Thoracic aorta (tissue), 2 donors: ENCODE measurements at regions not wholly inside any gene's neighbourhood (a gene's known extent, or its start where the extent isn't known, plus 50 kb on each side); places are given as distances from the start of the nearest gene placed in this dataset.
"Not testable (repeated sequence)": the region's sequence is repeated elsewhere in the genome, so short reads cannot be mapped to it uniquely, and the experiment has no call there.

Experiments
- ATAC-seq: fragments of 150-250 bp; one replicate; pipeline ENCODE4 v1.8.0; 2017; ENCODE audit warnings: low read depth; ENCODE audit not compliant: insufficient number of reproducible peaks, low FRiP score
- DNase-seq: peaks from one replicate; pipeline ENCODE4 v3.0.0-alpha.2; 2020; ENCODE audit warnings: low spot score
- H3K27ac ChIP-seq, 2 donors: fragments of 200-600 bp; sonication (generic); 1 replicate in 1 of 2; 2 replicates in 1 of 2; pipeline ENCODE4 v1.5.1; 2016; ENCODE audit warnings: mild to moderate bottlenecking in 2 of 2, moderate library complexity in 2 of 2
- H3K27me3 ChIP-seq: fragments of 200-600 bp; sonication (generic); replicated peaks from 2 replicates; pipeline ENCODE4 v1.6.0; 2016; ENCODE audit warnings: mild to moderate bottlenecking; ENCODE audit not compliant: insufficient read depth
- H3K36me3 ChIP-seq: fragments of 200-600 bp; sonication (generic); one replicate; pipeline ENCODE4 v1.5.1; 2016
- H3K4me1 ChIP-seq, 2 donors: fragments of 200-600 bp; sonication (generic); 1 replicate in 1 of 2; 2 replicates in 1 of 2; pipeline versions ENCODE4 v1.5.1 to v1.6.0; 2016; ENCODE audit warnings: low read depth in 2 of 2, mild to moderate bottlenecking in 1 of 2; ENCODE audit not compliant: control insufficient read depth in 1 of 2
- H3K4me3 ChIP-seq: fragments of 200-600 bp; sonication (generic); 2 replicates; pipeline ENCODE4 v1.5.1; 2016; ENCODE audit warnings: mild to moderate bottlenecking
- H3K9me3 ChIP-seq: fragments of 200-600 bp; sonication (generic); 2 replicates; pipeline ENCODE4 v1.5.1; 2016
- CTCF ChIP-seq: fragments of 200-600 bp; sonication (generic); IDR thresholded peaks from one replicate; pipeline ENCODE4 v1.5.1; 2019; ENCODE audit warnings: antibody characterized with exemption

DNA sequence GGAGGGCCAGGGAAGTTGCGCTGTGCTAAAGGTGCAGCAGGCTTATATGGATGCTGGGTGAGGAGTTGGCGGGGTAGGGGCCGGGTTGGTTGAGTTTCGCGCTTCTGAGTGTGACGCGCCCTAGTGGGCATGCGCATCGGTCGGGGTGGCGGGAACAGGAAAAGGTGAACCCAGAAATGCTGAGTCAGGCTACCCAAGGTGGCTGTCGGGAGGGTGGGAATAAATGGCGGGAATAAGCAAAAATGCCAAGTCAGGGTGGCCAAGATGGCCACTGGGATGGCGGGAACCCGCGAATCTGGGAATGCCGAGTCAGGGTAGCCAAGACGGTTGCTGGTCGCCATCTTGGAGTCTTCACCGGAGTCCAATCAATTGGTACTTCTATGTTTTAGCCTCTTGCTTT is 580.0 kb downstream of the SUCLG1 start:
- Histone ChIP-seq H3K27ac (no peak overlapping the region), H3K4me1 (no peaks in the 10 kb centered on the region), H3K36me3 (no peaks in the 10 kb centered on the region), H3K9me3 (no peaks in the 10 kb centered on the region), H3K27me3 (no peaks in the 10 kb centered on the region), H3K4me3 (no peak overlapping the region)
- ATAC-seq (no peak), DNase-seq (no peak)
- no peak for TF ChIP-seq CTCF

DNA sequence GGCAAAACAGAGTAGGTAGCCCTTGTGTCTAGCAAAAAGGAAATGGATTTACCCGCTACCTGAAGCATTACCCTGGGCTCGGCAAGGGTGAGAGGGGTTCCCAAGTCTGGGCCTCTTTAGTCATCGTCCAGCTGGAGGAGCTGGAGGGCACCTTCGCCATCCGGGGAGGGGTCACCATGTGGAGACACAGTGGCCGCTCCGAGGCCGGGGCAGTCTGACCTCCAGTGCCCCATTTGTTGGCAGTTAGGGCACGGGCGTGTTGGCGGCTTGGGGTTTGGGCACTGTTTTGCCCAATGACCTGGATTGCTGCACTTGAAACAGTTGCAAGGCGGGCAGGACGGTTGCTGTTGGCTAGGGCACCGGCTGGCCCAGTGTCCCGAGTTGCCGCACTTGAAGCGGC is 581.8 kb downstream of the SUCLG1 start:
- not testable (repeated sequence) for ATAC-seq, H3K4me3 ChIP-seq, DNase-seq, H3K36me3 ChIP-seq, H3K27me3 ChIP-seq, H3K27ac ChIP-seq, H3K4me1 ChIP-seq, H3K9me3 ChIP-seq

DNA sequence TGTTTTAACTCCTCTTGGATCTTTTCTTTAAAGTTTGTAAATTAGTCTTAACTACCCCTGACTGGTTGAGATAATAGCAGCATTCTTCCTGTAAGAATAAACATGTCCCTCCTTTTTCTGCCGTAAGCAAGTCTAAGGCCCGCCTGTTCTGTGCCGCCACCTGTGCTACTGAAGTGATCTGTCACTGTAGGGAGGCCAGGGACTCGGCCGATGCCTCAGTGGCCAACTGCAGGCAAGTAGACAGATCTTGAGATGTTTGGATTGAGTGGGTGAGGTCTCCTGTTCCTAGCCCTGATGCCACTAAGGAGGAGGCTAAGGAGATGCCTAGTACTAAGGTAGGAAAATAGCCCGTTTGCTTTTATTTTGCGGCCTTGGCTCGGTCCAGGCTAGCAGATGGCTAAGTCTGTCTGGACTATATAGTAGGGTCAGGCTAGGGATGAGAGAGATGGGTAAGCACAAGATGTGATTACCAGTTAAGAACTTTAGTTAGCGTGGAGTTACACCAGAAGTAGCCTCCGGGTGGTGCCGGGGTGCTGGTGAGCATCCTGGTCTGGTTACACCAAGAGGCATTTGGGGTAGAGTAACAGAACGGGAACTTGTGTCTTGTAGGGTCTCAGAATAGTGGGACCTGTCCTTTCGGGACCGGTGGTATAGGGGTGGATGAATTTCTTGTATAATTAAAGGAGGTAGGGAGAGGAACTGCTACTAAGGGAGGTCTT is 584.2 kb downstream of the SUCLG1 start:
- Histone ChIP-seq H3K9me3 (no peaks in the 10 kb centered on the region), H3K36me3 (no peaks in the 10 kb centered on the region), H3K4me3 (no peak overlapping the region), H3K27ac (no peak overlapping the region), H3K27me3 (no peaks in the 10 kb centered on the region), H3K4me1 (no peaks in the 10 kb centered on the region)
- TF ChIP-seq CTCF: no peak
- ATAC-seq (no peak), DNase-seq (no peak)

GRCh38 chr2:83874066-83874465 is 585.0 kb downstream of the SUCLG1 start:
- DNase-seq (no peak), ATAC-seq (no peak)
- H3K27ac ChIP-seq: no peak overlapping the region
- H3K4me3 ChIP-seq: no peak overlapping the region
- TF ChIP-seq CTCF: no peak
- H3K4me1 ChIP-seq: no peaks in the 10 kb centered on the region
- no peaks in the 10 kb centered on the region for H3K27me3 ChIP-seq
- H3K9me3 ChIP-seq: no peaks in the 10 kb centered on the region
- no peaks in the 10 kb centered on the region for H3K36me3 ChIP-seq

GRCh38 chr2:83873110-83873509 is 586.0 kb downstream of the SUCLG1 start:
- ATAC-seq (no peak), DNase-seq (no peak)
- Histone ChIP-seq H3K4me1 (no peaks in the 10 kb centered on the region), H3K36me3 (no peaks in the 10 kb centered on the region), H3K4me3 (no peak overlapping the region), H3K27ac (no peak overlapping the region), H3K27me3 (no peaks in the 10 kb centered on the region), H3K9me3 (no peaks in the 10 kb centered on the region)
- TF ChIP-seq CTCF: no peak

DNA sequence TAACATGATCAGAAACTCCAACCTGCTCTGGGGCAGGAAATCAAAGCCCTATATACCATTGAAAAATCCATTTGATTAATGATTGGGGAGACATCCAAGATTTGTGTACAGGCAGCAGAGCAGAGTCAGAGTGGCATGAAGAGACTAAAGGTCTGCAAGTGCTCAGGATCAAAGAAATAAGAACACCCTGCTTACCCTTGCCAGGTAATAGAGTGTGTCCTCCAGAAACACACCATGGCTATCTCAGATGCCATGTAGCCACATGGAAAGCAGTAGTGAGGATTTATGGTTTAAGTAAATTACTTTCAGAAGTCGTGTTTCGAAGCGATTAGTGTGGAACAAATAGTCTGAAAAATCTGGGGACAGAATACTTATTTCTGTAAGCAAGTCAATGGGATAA is 592.9 kb downstream of the SUCLG1 start:
- Histone ChIP-seq H3K36me3 (no peaks in the 10 kb centered on the region), H3K4me1 (no peaks in the 10 kb centered on the region), H3K27me3 (no peaks in the 10 kb centered on the region), H3K9me3 (no peaks in the 10 kb centered on the region), H3K27ac (no peak overlapping the region), H3K4me3 (no peak overlapping the region)
- TF ChIP-seq CTCF: no peak
- DNase-seq: no peak
- ATAC-seq: no peak
